Activated T-helper 1 cell treated with anti-CD3 and anti-CD28 coated beads, Interleukin-12 subunit alpha, Interleukin-12 subunit beta, Interleukin-2, Interleukin-4 antibody, amounts not matched to agents 30 ng/mL and 10 ng/mL and 1 ng/mL, durations not matched to agents 14 hours and 24 hours and 36 hours (primary cell): ENCODE measurements at regions not wholly inside any gene's neighbourhood (a gene's known extent, or its start where the extent isn't known, plus 50 kb on each side); places are given as distances from the start of the nearest gene placed in this dataset.
"Not testable (repeated sequence)": the region's sequence is repeated elsewhere in the genome, so short reads cannot be mapped to it uniquely, and the experiment has no call there.

ENCODE experiments used
- DNase-seq: peaks from one replicate; pipeline ENCODE4 v3.0.0; 2021; ENCODE audit warnings: low spot score
- H3K27ac Mint-ChIP-seq: one replicate; pipeline ENCODE4 v1.8.0; 2021; ENCODE audit warnings: mild to moderate bottlenecking, mixed read lengths
- H3K27me3 Mint-ChIP-seq: one replicate; pipeline ENCODE4 v1.8.0; 2022; ENCODE audit warnings: mild to moderate bottlenecking, moderate library complexity, mixed read lengths; ENCODE audit not compliant: insufficient read depth
- H3K36me3 Mint-ChIP-seq: one replicate; pipeline ENCODE4 v1.8.0; 2021; ENCODE audit warnings: low read depth, mixed read lengths
- H3K4me1 Mint-ChIP-seq: one replicate; pipeline ENCODE4 v1.8.0; 2021; ENCODE audit warnings: low read depth, mixed read lengths
- H3K4me3 Mint-ChIP-seq: one replicate; pipeline ENCODE4 v1.8.0; 2021; ENCODE audit warnings: mild to moderate bottlenecking, moderate library complexity, mixed read lengths
- H3K9me3 Mint-ChIP-seq: one replicate; pipeline ENCODE4 v1.8.0; 2021; ENCODE audit warnings: mixed read lengths
- intact Hi-C: fragments of 100-400 bp; cut with micrococcal nuclease; formaldehyde crosslinking; loops from one replicate; pipeline ENCODE4 v1.15.1; 2024

- H3K9me3 Mint-ChIP-seq = no peaks in the 10 kb centered on the region
- DNase-seq = no peak
- H3K4me3 Mint-ChIP-seq = no peak overlapping the region
- no peak overlapping the region for H3K27ac Mint-ChIP-seq
- H3K4me1 Mint-ChIP-seq = no peaks in the 10 kb centered on the region
- intact Hi-C loops = no loop called here
- H3K36me3 Mint-ChIP-seq = no peaks in the 10 kb centered on the region
- H3K27me3 Mint-ChIP-seq = peaks cover 13% of the 10 kb centered on the region
Measured at GRCh38 chr10:45091968-45092367, 91.2 kb downstream of the ZNF22 start.

- intact Hi-C loops = no loop called here
- no peaks in the 10 kb centered on the region for H3K9me3 Mint-ChIP-seq
- no peak for DNase-seq
- H3K36me3 Mint-ChIP-seq = no peaks in the 10 kb centered on the region
- H3K4me3 Mint-ChIP-seq = no peak overlapping the region
- H3K4me1 Mint-ChIP-seq = no peaks in the 10 kb centered on the region
- H3K27ac Mint-ChIP-seq = no peak overlapping the region
- peaks cover 13% of the 10 kb centered on the region for H3K27me3 Mint-ChIP-seq
Measured at GRCh38 chr10:45093945-45094344, 93.2 kb downstream of the ZNF22 start.

DNA sequence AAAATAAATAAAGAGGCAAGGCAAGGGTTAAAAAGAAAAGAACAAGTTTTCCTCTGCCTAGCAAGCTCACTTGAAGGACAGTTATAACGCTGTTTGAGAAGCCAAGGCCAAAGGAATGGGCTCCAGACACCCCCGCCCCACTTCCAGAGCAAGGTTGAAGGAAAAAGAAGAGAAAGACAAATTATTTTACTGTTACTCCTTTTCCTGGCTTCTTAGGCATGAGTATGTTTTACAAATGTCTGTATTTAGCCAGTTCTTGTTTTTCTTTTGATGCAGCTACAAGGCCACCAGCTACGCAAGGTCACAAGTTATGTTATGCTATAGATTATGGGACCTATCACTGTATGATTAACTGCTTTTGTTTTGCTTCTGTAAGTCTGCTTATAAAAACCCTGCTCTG lies 94.6 kb downstream of the ZNF22 start:
- H3K4me1 Mint-ChIP-seq = no peaks in the 10 kb centered on the region
- H3K9me3 Mint-ChIP-seq = no peaks in the 10 kb centered on the region
- H3K4me3 Mint-ChIP-seq = no peak overlapping the region
- no peak overlapping the region for H3K27ac Mint-ChIP-seq
- H3K27me3 Mint-ChIP-seq = peaks cover 13% of the 10 kb centered on the region
- H3K36me3 Mint-ChIP-seq = no peaks in the 10 kb centered on the region
- no peak for DNase-seq
- intact Hi-C loops = no loop called here

GRCh38 chr10:45096001-45096400 lies 95.3 kb downstream of the ZNF22 start:
- DNase-seq = no peak
- H3K4me1 Mint-ChIP-seq = no peaks in the 10 kb centered on the region
- H3K9me3 Mint-ChIP-seq = no peaks in the 10 kb centered on the region
- H3K4me3 Mint-ChIP-seq = no peak overlapping the region
- no peak overlapping the region for H3K27ac Mint-ChIP-seq
- H3K36me3 Mint-ChIP-seq = no peaks in the 10 kb centered on the region
- peaks cover 7% of the 10 kb centered on the region for H3K27me3 Mint-ChIP-seq
- intact Hi-C loops = no loop called here

DNA sequence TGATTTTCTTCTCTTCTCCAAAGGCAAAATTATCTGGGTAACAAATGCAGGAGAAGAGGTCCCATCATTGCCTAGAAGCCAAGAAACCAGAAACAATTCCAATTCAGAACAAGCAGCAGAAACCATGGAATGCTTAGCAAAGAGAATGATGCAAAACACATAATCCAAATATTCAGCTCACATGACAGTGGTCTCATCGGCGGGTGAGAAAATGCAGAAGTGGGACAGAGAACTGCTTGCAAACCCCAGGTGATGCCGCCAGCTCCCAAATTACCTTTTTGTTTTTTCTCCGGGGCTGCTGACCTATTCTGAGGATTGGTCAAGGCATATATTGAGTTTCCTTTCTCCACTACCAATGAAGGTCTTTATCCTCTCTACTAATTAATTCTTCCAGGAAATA lies 99.7 kb downstream of the ZNF22 start:
- Mint-ChIP-seq H3K9me3 (no peaks in the 10 kb centered on the region), H3K27ac (no peak overlapping the region), H3K4me3 (no peak overlapping the region), H3K4me1 (no peaks in the 10 kb centered on the region), H3K36me3 (no peaks in the 10 kb centered on the region), H3K27me3 (peaks cover 6% of the 10 kb centered on the region)
- intact Hi-C loops = no loop called here
- no peak for DNase-seq

DNA sequence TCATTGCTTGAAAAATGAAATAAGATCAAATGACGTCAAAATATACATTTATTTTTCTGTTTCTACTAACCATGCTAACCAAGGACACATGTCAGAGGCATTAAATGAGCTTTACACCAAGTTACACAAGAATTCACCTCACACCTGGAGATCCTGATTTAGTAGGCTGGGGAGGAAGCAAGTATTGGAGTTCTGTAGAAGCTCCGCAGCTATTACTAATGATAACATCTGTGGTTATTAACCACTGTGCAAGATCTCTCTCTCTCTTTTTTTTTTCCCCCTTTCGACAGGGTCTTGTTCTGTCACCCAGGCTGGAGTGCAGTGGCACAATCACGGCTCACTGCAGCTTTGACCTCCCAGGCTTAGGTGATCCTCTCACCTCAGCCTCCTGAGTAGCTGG lies 104.0 kb downstream of the ZNF22 start:
- Mint-ChIP-seq H3K36me3 (no peaks in the 10 kb centered on the region), H3K4me3 (no peak overlapping the region)

DNA sequence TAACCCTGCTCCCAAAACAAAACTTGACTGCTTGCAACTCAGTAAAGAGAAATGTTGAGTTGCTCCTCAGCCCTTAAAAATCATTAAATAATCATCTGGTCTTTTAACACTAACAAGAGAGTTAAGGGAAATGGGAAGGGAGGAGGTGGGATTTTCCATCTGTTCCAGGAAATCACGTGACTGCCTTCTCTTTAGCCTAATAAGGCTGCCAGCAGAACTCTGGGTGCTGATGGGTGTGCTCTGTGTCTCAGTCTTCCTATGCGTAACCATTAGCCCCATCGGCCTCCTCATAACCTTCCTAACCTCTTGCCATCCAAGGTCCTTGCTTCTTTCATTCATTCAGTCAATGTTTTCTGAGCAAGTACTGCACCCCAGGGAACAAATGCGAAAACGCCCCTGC lies 104.6 kb downstream of the ZNF22 start:
- peaks cover 11% of the 10 kb centered on the region for H3K27me3 Mint-ChIP-seq
- H3K9me3 Mint-ChIP-seq, intact Hi-C loops, H3K4me3 Mint-ChIP-seq, H3K36me3 Mint-ChIP-seq, DNase-seq, H3K27ac Mint-ChIP-seq, H3K4me1 Mint-ChIP-seq: not testable (repeated sequence)

More for the DNA sequence above, 104.0 kb downstream of the ZNF22 start:
- Mint-ChIP-seq H3K9me3 (no peaks in the 10 kb centered on the region), H3K27ac (no peak overlapping the region), H3K4me1 (no peaks in the 10 kb centered on the region), H3K27me3 (peaks cover 9% of the 10 kb centered on the region)
- DNase-seq = no peak
- intact Hi-C loops = no loop called here

DNA sequence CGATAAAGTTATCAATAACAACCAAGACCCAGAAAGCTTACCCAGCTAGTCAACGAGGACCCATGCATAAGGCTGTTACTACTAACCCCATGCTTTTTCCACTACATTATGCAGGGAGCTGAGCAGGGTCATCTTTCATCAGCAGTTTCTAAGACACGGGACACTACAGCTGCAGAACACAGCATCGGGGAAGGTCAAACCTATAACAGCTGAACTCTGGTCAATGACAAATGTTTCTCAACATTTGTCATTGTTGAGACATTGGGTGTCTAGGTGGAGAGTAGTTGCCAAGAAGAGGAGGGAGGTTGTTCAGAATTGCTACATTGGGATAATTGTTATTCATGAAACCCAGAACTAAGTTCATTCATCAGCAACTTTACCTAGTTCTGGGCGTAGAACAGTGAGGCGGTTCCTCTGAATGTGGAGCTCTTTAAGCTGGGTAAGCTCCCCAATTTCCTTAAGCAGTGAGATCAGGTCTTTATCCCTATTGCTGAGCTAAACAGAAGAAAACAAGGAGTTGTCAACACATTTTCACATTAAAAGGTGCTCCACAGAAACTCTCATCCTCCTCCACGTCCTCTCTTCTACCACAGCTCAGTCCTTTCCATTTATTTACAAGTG lies 105.6 kb downstream of the ZNF22 start:
- Mint-ChIP-seq H3K27ac (no peak overlapping the region), H3K36me3 (no peaks in the 10 kb centered on the region), H3K9me3 (no peaks in the 10 kb centered on the region), H3K4me3 (no peak overlapping the region), H3K27me3 (peaks cover 11% of the 10 kb centered on the region), H3K4me1 (no peaks in the 10 kb centered on the region)
- no peak for DNase-seq
- intact Hi-C loops = no loop called here

DNA sequence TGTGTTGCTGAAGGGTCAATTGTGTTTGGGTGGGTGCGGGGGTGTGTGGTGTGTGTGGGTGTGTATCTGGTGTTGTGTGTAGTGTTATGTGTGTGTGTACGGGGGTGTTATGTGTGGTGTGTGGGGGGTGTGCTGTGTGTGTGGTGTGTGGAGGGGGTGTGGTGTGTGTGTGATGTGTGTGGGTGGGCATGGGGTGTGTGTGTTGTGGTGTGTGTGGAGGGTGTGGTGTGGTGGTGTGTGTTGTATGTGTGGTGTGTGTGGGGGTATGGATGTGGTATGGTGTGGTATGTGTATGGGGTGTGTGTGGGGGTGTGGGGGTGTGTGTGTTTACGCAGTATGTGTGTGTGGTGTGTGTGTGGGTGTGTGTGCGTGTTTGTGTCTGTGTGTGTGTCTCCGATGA lies 110.8 kb downstream of the ZNF22 start:
- Mint-ChIP-seq H3K27ac (no peak overlapping the region), H3K4me1 (no peaks in the 10 kb centered on the region), H3K27me3 (peaks cover 9% of the 10 kb centered on the region), H3K36me3 (no peaks in the 10 kb centered on the region), H3K4me3 (no peak overlapping the region), H3K9me3 (no peaks in the 10 kb centered on the region)
- intact Hi-C loops = no loop called here
- no peak for DNase-seq

DNA sequence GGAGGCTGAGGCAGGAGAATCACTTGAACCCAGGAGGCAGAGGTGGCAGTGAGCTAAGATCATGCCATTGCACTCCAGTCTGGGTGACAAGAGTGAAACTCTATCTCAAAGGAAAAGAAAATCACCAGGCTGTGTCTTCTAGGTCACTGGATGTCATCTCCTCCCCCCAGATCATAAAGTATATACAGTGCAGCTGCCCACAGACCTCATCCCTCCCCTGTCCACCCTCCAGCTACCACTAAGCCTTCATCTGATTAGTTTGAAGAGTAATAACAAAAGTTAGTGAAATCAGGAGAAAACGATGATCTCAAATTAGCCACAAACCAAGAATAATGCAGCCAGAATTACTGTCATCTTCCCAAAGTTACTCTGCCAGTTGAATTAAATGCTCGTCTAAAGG lies 117.2 kb downstream of the ZNF22 start:
- H3K4me3 Mint-ChIP-seq, intact Hi-C loops, H3K27ac Mint-ChIP-seq, H3K36me3 Mint-ChIP-seq, DNase-seq, H3K4me1 Mint-ChIP-seq, H3K27me3 Mint-ChIP-seq, H3K9me3 Mint-ChIP-seq: not testable (repeated sequence)

DNA sequence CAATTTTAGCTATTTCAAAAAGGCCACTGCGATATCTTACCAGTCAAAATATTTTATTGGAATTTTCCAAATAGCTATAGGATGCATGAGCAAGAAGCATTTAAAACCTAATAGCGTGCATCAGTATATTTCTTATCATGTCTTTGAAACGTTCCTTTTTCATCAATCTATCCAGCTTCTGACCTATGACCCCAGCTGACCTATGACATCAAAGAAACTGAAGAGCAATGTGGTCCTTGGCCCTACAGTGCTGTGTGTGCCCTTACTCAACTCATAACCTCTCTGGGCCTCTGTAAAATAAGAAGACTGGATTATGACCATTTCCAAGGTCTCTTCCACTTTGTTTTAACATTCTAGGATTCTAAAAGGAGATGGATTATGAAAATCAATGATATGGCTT lies 118.2 kb downstream of the ZNF22 start:
- Mint-ChIP-seq H3K4me3 (no peak overlapping the region), H3K9me3 (no peaks in the 10 kb centered on the region), H3K27me3 (peaks cover 5% of the 10 kb centered on the region), H3K36me3 (no peaks in the 10 kb centered on the region), H3K27ac (no peak overlapping the region), H3K4me1 (no peaks in the 10 kb centered on the region)
- intact Hi-C loops = no loop called here
- no peak for DNase-seq

GRCh38 chr10:45122180-45122860 lies 121.6 kb downstream of the ZNF22 start:
- H3K27ac Mint-ChIP-seq, DNase-seq, H3K36me3 Mint-ChIP-seq, H3K4me1 Mint-ChIP-seq, H3K27me3 Mint-ChIP-seq, H3K9me3 Mint-ChIP-seq, intact Hi-C loops, H3K4me3 Mint-ChIP-seq: not testable (repeated sequence)

GRCh38 chr10:45135443-45136198 lies 134.9 kb downstream of the ZNF22 start:
- no peak overlapping the region for H3K4me3 Mint-ChIP-seq
- no peak for DNase-seq
- no peaks in the 10 kb centered on the region for H3K36me3 Mint-ChIP-seq
- H3K4me1 Mint-ChIP-seq = no peaks in the 10 kb centered on the region
- intact Hi-C loops = no loop called here
- H3K9me3 Mint-ChIP-seq = no peaks in the 10 kb centered on the region
- H3K27me3 Mint-ChIP-seq = peaks cover 6% of the 10 kb centered on the region
- H3K27ac Mint-ChIP-seq = no peak overlapping the region
